GM12891 (cell line): ENCODE measurements at regions not wholly inside any gene's neighbourhood (a gene's known extent, or its start where the extent isn't known, plus 50 kb on each side); places are given as distances from the start of the nearest gene placed in this dataset.

Experiments
- DNase-seq: peaks from one replicate; pipeline ENCODE4 v3.0.0; 2011; ENCODE audit warnings: low spot score; ENCODE audit not compliant: insufficient read length
- FAIRE-seq: peaks from 2 replicates; lab custom pipeline; 2011; peaks lifted over from hg19 to GRCh38; lab: Jason Lieb, UNC
- PAX5 ChIP-seq: IDR thresholded peaks from 2 replicates; pipeline ENCODE4 v1.6.1; 2011; ENCODE audit warnings: low read length, moderate library complexity, mild to moderate bottlenecking; ENCODE audit not compliant: insufficient read depth, severe bottlenecking
- POLR2A ChIP-seq: IDR thresholded peaks from 2 replicates; pipeline ENCODE4 v1.6.1; 2011; ENCODE audit warnings: low read depth, low read length, control low read depth
- POLR2AphosphoS5 ChIP-seq: IDR thresholded peaks from 2 replicates; pipeline ENCODE4 v1.6.1; 2011; ENCODE audit warnings: low read depth, low read length, control low read depth
- POU2F2 ChIP-seq: IDR thresholded peaks from 2 replicates; pipeline ENCODE4 v1.6.1; 2011; ENCODE audit warnings: low read depth, mild to moderate bottlenecking, control low read depth, low read length, moderate library complexity
- SPI1 ChIP-seq: IDR thresholded peaks from 2 replicates; pipeline ENCODE4 v1.6.1; 2011; ENCODE audit warnings: low read depth, low read length, control low read depth
- TAF1 ChIP-seq: IDR thresholded peaks from 2 replicates; pipeline ENCODE4 v1.6.1; 2011; ENCODE audit warnings: low read depth, low read length, control low read depth

- DNase-seq, result no peak
- TF ChIP-seq POLR2A (no peak), SPI1 (no peak), TAF1 (no peak), POU2F2 (no peak), PAX5 (no peak), POLR2AphosphoS5 (no peak)
- FAIRE-seq, result no peak
Observed at GRCh38 chr4:122537388-122538135, 81.0 kb upstream of the IL2 start.

- TF ChIP-seq PAX5, result no peak
- TF ChIP-seq SPI1, result no peak
- no peak for TF ChIP-seq POLR2A
- TF ChIP-seq POU2F2, result no peak
- TF ChIP-seq TAF1, result no peak
- TF ChIP-seq POLR2AphosphoS5, result no peak
- DNase-seq (no peak), FAIRE-seq (no peak)
Observed at GRCh38 chr4:122536001-122536400, 79.5 kb upstream of the IL2 start.

- no peak for DNase-seq
- no peak for FAIRE-seq
- TF ChIP-seq POU2F2 (no peak), PAX5 (no peak), TAF1 (no peak), POLR2AphosphoS5 (no peak), POLR2A (no peak), SPI1 (no peak)
Observed at GRCh38 chr4:122534776-122535175, 78.3 kb upstream of the IL2 start.

- TF ChIP-seq POU2F2, result no peak
- TF ChIP-seq SPI1, result no peak
- DNase-seq, result no peak
- FAIRE-seq, result no peak
Observed at GRCh38 chr4:122533841-122534240, 77.3 kb upstream of the IL2 start.

GRCh38 chr4:122532766-122533165 lies 76.2 kb upstream of the IL2 start:
- DNase-seq (no peak), FAIRE-seq (no peak)
- TF ChIP-seq POLR2A (no peak), TAF1 (no peak)

GRCh38 chr4:122531514-122531913 lies 75.0 kb upstream of the IL2 start:
- FAIRE-seq, result no peak
- TF ChIP-seq TAF1 (no peak), POLR2AphosphoS5 (no peak), PAX5 (no peak), POLR2A (no peak), POU2F2 (no peak), SPI1 (no peak)
- no peak for DNase-seq

- FAIRE-seq, result no peak
- no peak for DNase-seq
- TF ChIP-seq POU2F2 (no peak), TAF1 (no peak)
Observed at GRCh38 chr4:122531038-122531437, 74.5 kb upstream of the IL2 start.

GRCh38 chr4:122528879-122529278 lies 72.4 kb upstream of the IL2 start:
- no peak for DNase-seq
- FAIRE-seq, result no peak
- TF ChIP-seq PAX5 (no peak), POLR2A (no peak), SPI1 (no peak), POU2F2 (no peak), POLR2AphosphoS5 (no peak), TAF1 (no peak)

- DNase-seq (no peak), FAIRE-seq (no peak)
- TF ChIP-seq TAF1, result no peak
- no peak for TF ChIP-seq PAX5
- TF ChIP-seq POU2F2, result no peak
- no peak for TF ChIP-seq SPI1
- TF ChIP-seq POLR2AphosphoS5, result no peak
- TF ChIP-seq POLR2A, result no peak
Observed at GRCh38 chr4:122525865-122526264, 69.3 kb upstream of the IL2 start.

GRCh38 chr4:122524176-122524575 lies 67.7 kb upstream of the IL2 start:
- TF ChIP-seq POLR2A, result no peak
- TF ChIP-seq SPI1, result no peak
- TF ChIP-seq POU2F2, result no peak
- TF ChIP-seq TAF1, result no peak
- no peak for TF ChIP-seq POLR2AphosphoS5
- no peak for TF ChIP-seq PAX5
- DNase-seq, result no peak
- no peak for FAIRE-seq
